HG03439 (cell line): ENCODE measurements at regions not wholly inside any gene's neighbourhood (a gene's known extent, or its start where the extent isn't known, plus 50 kb on each side); places are given as distances from the start of the nearest gene placed in this dataset.

Experiments
- ATAC-seq: cut with Tn5 transposase; IDR thresholded peaks from one replicate; pipeline ENCODE4 v1.9.1; 2021; ENCODE audit warnings: mild to moderate bottlenecking, moderate library complexity; ENCODE audit not compliant: unreplicated experiment

GRCh38 chr13:72029981-72030380 is 163.0 kb upstream of the DACH1 start:
- ATAC-seq = no peak

- no peak for ATAC-seq
Measured at GRCh38 chr13:72025836-72026235, 158.8 kb upstream of the DACH1 start.

GRCh38 chr13:72023895-72024294 is 156.9 kb upstream of the DACH1 start:
- ATAC-seq = no peak

GRCh38 chr13:72005455-72005854 is 138.5 kb upstream of the DACH1 start:
- ATAC-seq = no peak

- ATAC-seq = no peak
Measured at GRCh38 chr13:72004784-72005374, 137.9 kb upstream of the DACH1 start.

- no peak for ATAC-seq
Measured at GRCh38 chr13:72004246-72004645, 137.2 kb upstream of the DACH1 start.

- no peak for ATAC-seq
Measured at GRCh38 chr13:71998223-71998622, 131.2 kb upstream of the DACH1 start.

- ATAC-seq = no peak
Measured at GRCh38 chr13:71979616-71980015, 112.6 kb upstream of the DACH1 start.

GRCh38 chr13:71977028-71977427 is 110.0 kb upstream of the DACH1 start:
- no peak for ATAC-seq

GRCh38 chr13:71967990-71968389 is 101.0 kb upstream of the DACH1 start:
- no peak for ATAC-seq

- ATAC-seq = no peak
Measured at GRCh38 chr13:71964491-71965100, 97.6 kb upstream of the DACH1 start.

GRCh38 chr13:71962735-71963134 is 95.7 kb upstream of the DACH1 start:
- no peak for ATAC-seq

- ATAC-seq = no peak
Measured at GRCh38 chr13:71962126-71962525, 95.1 kb upstream of the DACH1 start.

GRCh38 chr13:71949441-71949840 is 82.4 kb upstream of the DACH1 start:
- ATAC-seq = no peak

GRCh38 chr13:71939186-71939585 is 72.2 kb upstream of the DACH1 start:
- ATAC-seq = no peak

GRCh38 chr13:71935166-71935840 is 68.3 kb upstream of the DACH1 start:
- ATAC-seq = no peak

- ATAC-seq = no peak
Measured at GRCh38 chr13:71924931-71925330, 57.9 kb upstream of the DACH1 start.

- ATAC-seq = no peak
Measured at GRCh38 chr13:71922194-71922593, 55.2 kb upstream of the DACH1 start.
